ENCODE measurements at regions not wholly inside any gene's neighbourhood (a gene's known extent, or its start where the extent isn't known, plus 50 kb on each side); places are given as distances from the start of the nearest gene placed in this dataset.

GRCh38 chrX:44055638-44056037 is 82.4 kb upstream of the NDP start:
- no peak for TF ChIP-seq CTCF (IDR thresholded peaks at IDR 0.05)
- TF ChIP-seq TCF7L2 (IDR thresholded peaks at IDR 0.05; ENCODE audit: low read depth, low read length), result no peak
- TF ChIP-seq POLR2AphosphoS5 (IDR thresholded peaks at IDR 0.05; ENCODE audit: low read depth, low read length), result no peak
- no peak for TF ChIP-seq REST (IDR thresholded peaks at IDR 0.05; ENCODE audit: insufficient read depth in 1 of 2, low read depth in 2 of 2, low read length in 1 of 2)

Measured in Panc1 (cell line).